GF-D8 (cell line): ENCODE measurements at regions not wholly inside any gene's neighbourhood (a gene's known extent, or its start where the extent isn't known, plus 50 kb on each side); places are given as distances from the start of the nearest gene placed in this dataset.

Source experiments
- DNase-seq: peaks from one replicate; lab custom pipeline; 2025; lab: John Stamatoyannopoulos, UW

DNA sequence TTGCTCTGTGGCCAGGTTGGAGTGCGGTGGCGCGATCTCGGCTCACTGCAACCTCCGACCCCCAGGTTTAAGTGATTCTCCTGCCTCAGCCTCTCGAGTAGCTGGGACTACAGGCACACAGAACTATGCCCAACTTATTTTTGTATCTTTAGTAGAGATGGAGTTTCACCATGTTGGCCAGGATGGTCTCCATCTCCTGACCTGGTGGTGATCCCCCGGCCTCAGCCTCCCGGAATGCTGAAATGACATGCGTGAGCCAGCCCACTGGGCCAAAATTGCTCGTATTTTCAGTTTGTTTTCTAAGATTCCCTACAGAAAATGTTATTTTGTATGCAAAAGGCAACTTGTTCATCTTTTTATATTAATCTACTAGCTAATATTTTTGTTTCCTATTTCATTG lies 782.6 kb downstream of the TLE1 start:
- DNase-seq = no peak

GRCh38 chr9:80899208-80899607 lies 790.1 kb downstream of the TLE1 start:
- no peak for DNase-seq

- DNase-seq = no peak
Measured at GRCh38 chr9:80893190-80893589, 796.2 kb downstream of the TLE1 start.

- no peak for DNase-seq
Measured at GRCh38 chr9:80892703-80893102, 796.6 kb downstream of the TLE1 start.

DNA sequence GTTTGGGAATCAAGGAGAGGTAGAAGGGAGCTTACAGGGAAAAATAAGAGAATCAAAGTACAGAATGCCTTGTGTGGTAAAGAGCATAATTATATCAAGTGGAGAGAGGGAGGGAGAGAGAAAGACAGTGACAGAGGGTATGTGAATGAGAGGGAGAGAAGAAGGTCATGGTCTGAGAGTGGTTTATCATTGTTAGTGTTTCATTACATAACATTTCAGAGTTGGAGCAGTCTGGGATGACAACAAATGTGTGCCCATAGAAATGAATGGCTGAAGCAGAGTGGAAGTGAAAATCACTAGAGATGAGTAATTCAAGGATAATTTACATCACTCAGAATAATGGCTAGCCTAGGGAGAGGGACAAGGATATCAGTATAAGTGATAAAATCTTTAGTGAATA lies 799.2 kb downstream of the TLE1 start:
- no peak for DNase-seq

- DNase-seq = no peak
Measured at GRCh38 chr9:80885894-80886293, 803.5 kb downstream of the TLE1 start.

DNA sequence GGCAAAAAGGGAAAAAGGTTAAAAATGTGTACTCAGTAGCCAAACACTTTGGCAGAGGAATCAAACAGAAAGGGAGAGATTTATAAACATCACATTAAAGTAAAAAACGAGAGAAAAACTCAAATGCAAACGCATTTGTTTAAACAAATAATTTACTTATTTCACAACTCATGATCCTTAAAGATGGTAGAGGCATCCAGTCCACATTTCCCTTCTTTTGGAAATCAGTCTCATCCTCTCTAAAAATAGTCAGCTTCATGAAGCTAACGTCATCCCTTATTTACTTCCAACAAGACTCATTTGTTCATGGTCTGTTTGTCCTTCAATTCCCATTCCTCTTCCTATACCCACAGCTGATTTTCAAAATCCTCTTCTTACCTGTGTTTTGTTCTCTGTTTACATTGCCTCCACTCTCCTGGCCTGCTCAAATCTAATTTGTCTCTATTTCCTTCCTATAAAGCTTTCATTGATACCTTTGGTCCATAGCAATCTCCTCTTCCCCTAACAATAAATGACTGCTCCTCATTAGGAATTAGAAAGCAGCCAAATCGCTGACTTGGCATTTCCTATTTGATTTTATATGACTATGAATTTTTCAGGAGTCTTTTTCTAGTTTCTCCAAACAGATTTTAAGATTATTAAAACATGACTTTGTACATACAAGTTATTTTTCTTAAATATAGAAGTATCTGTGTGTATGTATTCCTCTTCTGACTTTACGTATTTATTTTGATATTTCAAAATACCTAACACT lies 805.3 kb downstream of the TLE1 start:
- DNase-seq = no peak

- DNase-seq = no peak
Measured at GRCh38 chr9:80883426-80883825, 805.9 kb downstream of the TLE1 start.

GRCh38 chr9:80881940-80882339 lies 807.4 kb downstream of the TLE1 start:
- DNase-seq = no peak

- DNase-seq = no peak
Measured at GRCh38 chr9:80881320-80881719, 808.0 kb downstream of the TLE1 start.

DNA sequence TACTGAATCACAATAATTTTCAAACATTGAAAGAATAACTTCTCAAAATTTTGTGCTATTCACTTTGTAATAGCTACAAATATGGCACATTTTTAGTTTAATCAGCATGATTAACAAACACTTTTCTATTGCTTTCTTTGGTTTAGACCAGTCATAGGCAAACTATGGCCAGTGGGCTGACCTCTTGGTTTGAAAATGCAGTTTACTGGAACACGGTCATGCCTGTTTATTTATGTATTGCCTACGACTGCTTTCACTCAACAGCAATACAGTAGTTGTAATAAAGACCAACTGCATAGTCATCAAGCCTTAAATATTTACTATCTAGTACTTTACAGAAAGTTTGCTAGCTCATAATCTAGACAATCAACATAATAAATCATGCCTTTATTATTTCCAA lies 810.8 kb downstream of the TLE1 start:
- DNase-seq = no peak

- DNase-seq = no peak
Measured at GRCh38 chr9:80875947-80876346, 813.4 kb downstream of the TLE1 start.

DNA sequence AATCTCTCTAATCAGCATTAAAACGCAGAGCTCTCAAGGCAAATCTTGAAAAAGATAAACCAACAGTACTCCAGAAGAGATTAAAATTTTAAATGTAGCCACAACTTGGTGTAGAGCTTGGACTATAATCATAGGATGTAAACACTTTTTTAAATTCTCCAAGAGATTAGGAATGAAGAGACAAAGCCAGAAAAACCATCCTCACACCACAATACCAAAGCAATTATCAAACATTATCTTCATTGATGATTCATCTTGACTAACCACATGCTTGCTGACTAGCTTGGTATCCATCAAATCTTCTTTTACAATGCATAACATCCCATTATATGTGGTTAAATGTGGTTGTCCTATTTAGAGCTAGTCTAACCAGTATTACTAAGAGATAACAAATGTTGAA lies 815.1 kb downstream of the TLE1 start:
- DNase-seq = no peak

GRCh38 chr9:80873861-80874260 lies 815.5 kb downstream of the TLE1 start:
- no peak for DNase-seq

DNA sequence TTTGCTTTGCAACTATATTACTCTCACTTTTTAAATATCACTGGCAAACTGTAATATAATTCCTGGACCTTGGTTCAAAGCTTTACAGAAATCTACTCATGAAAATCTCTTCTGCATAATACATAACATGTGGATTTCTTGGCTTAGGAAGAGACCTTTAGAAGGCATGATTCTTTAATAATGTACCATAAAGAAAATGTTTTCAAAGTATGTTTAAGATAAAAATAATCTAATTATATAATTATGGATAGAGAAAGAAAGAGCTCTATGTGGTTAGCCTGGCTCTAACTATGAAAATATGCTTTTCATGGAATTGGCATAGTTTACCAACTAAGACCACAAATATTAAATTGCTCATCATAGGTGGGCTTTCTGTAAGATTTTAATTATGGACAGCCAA lies 817.8 kb downstream of the TLE1 start:
- DNase-seq = no peak

GRCh38 chr9:80867731-80868130 lies 821.6 kb downstream of the TLE1 start:
- DNase-seq = no peak

DNA sequence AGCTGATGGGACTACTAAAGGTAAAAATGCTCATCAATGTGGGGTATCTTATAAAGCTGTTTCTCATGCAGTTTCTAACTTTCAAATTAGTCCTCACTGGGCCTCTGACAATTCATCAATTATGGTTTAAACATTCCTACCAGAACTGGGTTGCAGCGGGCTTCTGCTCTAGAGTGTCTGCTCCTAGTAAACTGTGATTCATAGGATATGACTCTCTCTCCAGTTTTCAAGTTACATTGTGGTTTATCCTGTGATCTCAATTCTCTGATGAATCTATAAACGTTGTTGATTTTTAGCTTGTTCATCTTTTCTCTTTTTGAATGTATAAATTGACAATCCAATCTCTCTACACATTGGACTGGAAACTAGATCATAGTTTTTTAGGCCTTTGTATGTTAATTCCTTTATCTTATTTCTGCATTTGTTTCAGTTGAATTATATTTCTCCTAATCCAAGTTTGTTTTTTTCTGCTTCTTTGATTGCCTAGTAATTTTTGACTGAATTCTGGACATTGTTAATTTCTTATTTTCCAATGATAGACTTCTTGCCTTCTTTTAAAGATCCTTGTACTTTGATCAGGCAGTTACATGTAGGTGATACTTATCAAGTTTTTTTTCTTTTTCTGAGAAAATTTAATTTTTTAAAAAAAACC lies 822.6 kb downstream of the TLE1 start:
- no peak for DNase-seq

GRCh38 chr9:80866121-80866520 lies 823.2 kb downstream of the TLE1 start:
- DNase-seq = no peak

DNA sequence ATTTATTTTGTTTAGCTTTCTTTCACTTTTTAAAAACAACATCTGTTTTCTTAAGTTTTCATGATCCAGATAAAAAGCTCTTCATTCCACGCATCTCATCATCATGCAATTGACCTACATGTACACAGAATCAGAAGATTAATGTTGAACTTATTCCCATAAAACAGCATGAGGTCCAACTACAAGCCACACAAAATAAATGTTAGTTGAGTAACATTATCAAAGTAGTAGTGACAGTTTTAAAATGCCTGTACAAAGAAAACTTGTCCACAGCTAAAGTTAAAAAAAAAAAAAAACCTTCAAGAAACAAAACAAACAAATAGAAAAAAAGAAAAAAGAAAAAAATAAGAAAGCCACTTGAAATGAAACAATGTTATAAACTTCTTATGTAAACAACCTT lies 846.3 kb downstream of the TLE1 start:
- DNase-seq = no peak

GRCh38 chr9:80842389-80842788 lies 847.0 kb downstream of the TLE1 start:
- no peak for DNase-seq

DNA sequence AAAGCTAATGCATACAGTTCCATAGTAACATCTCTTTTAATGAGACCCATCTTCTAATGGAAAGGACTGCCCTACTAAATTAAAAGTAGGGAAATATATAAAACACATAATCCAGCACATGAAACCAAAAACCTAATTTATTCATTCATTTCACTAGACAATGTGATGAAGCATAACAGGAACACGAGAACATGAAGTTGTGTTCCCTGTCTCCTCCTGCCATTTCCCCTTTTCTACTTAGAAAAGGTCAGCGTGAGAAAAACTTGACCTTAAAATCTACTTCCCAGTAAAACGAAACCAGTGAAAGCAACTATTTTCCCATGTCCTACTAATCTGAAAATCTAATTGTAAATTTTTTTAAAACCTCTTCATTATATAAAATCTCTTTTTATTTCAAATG lies 847.5 kb downstream of the TLE1 start:
- no peak for DNase-seq

DNA sequence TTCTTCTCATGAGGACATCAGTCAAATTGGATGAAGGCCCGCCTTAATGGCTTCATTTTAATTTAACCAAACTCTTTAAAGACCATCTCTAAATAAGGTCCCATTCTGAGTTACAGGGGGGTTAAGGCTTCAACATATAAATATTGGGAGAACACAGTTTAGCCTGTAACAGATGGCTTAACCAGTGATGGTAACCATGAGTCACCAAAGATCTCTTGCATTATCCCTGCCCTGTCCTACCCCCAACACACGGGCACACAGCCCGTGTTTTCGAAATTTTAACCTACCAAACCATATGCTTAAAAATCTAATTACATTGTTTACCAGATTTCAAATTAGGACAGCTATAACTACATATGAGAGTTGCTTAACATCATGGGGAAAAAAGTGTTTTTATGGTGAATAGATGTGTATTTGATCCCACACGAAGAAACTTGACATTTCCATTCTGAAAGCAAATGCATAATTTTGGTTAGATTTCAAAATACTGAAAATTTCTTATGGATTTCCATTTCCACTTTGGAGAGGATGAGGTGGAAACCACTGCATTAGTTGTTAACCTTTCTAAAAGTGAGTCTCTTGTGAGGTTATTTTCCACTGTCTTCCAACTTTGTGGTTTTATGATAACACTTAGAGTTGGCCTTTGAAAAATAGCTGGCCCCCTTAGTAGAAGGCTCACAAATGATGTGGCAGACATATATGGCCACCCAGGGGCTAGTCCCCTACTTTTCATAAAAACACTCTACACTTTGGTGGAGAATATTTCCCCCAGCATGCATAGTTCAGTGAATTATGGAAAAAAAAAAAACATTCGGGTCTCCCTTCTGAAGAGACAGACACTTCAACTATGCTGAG lies 849.3 kb downstream of the TLE1 start:
- DNase-seq = no peak

DNA sequence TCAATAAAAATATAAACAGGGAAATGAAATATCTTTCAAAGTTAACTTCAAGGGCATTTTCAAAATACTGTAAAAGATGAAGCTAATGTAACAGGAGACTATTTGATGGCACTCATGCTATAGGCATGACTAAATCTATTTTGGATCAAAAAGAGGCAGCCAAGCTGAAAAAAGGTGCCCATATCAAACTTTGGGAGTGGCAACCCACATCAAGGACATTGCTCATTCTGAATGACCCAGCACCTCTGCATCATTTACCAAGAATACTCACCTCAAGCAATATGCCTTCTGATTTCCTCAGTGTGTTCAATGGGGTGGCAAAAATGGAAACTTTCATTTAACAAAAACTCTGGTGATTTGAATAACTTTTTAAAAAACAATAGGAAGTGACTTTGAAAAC lies 853.3 kb downstream of the TLE1 start:
- no peak for DNase-seq
